Dedifferentiated amniotic fluid mesenchymal stem cell (primary cell): ENCODE measurements at regions not wholly inside any gene's neighbourhood (a gene's known extent, or its start where the extent isn't known, plus 50 kb on each side); places are given as distances from the start of the nearest gene placed in this dataset.

Source experiments
- DNase-seq: peaks from one replicate; pipeline ENCODE4 v3.0.0-alpha.2; 2016; ENCODE audit errors: extremely low spot score

DNA sequence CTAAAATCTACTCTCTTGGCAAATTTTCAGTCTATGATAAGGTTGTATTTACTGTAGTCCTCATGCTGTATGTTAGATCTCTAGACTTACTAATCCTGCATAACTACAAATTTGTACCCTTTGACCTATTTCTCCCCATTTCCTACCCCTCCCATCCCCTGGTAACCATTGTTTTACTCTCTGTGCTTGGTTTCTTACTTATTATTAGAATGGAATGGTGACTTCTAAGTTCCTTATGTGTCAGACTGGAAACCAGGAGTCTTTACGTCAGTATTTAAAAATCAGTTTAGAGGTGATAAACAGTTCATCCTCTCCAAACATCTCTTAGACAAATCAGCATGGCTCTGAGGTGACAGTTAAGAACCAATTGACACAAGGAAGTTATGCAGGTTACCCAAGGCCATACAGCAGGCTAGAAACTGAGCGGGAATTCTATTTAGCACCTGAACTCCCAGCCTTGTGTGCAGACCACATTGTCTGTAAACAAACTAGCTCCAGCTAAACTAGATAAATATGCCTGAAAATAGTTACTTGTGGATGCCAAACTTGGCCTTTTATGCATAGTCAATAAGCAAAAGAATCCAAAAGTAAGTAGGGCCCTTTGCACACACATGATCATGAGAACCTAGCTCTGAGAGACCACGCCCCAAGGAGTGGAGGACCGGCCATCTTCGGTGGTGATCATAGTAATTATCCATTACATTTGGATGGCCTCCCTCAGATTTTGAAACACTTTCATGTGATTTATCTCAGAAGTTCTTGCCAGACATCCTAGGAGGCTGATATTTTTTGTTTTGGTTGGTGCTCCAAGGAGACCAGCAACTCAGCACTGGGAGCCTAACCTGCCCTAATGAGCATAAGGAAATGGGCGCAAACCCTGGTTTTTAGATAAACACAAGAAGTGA, 72.3 kb upstream of the BOC start:
- no peak for DNase-seq

- no peak for DNase-seq
Measured at GRCh38 chr3:113140876-113141275, 70.5 kb upstream of the BOC start.

- no peak for DNase-seq
Measured at GRCh38 chr3:113141543-113141942, 69.8 kb upstream of the BOC start.

DNA sequence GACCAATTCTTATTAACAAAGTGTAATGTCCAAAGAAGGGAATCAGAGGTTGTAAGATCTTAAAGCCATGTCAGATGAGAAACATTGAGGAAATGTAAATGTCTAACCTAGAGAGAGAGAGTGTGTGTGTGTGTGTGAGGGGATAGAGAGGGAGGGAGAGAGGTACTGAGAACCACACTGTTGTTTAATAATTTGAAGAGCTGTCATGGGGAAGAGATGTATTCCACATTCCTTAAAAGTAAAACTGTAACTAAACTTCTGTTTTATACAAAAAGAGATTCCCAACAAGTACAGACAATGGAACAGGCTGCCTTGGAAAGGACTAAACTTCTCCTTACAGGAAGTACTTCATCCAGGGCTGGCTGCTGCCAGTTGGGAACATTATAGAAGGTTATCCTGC, 68.9 kb upstream of the BOC start:
- no peak for DNase-seq

- DNase-seq, result no peak
Measured at GRCh38 chr3:113143353-113143752, 68.0 kb upstream of the BOC start.

GRCh38 chr3:113147681-113148261, 63.6 kb upstream of the BOC start:
- DNase-seq, result no peak

DNA sequence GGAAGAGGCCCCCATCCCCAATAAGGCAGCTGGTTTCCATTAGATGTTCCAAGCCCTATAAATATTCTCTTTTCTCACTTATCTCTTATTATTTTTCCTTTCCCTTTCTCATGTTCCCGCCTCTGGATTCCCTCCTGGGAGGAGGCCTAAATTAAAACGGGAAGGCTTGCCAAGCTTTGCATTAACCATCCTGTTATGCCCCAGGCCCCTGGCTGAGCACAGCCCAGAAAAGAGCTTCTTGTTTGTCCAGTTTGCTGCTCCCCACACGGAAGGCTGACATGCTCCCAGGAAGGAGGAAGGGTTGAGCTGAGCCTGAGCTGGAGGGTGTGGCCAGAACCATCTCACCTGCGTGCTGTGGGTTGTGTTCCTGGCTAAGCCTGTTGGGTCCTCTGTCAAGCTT, 63.1 kb upstream of the BOC start:
- DNase-seq, result no peak

GRCh38 chr3:113150250-113150649, 61.1 kb upstream of the BOC start:
- no peak for DNase-seq

- no peak for DNase-seq
Measured at GRCh38 chr3:113151461-113152031, 59.8 kb upstream of the BOC start.

- DNase-seq, result no peak
Measured at GRCh38 chr3:113152849-113153248, 58.5 kb upstream of the BOC start.

DNA sequence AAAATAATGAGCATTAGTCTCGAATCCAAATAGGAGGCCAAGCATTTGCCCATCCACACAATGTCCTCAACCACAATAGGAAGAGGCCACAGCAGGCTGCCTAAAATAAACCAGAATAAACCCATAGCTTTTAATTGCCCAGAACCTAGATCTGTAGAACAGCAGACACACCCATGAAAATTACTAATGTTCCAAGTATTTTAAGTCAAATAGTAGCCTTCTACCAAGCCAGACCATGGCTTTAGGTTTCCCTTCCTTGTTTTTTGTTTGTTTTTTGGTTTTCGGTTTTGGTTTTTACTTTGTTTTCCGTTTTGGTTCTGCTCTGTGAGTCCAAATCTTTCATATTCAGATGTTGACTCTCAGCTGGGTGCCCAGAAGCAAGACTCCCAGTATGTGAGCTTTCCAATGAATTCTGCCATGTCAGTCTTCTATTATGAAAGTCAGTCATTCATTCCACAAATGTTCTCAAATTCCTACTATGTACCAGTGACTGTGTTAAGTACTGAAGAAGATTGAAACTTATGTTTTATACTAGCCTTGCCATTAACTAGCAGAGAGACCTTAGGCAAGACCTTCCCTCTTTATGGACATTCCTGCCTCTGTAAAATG, 57.8 kb upstream of the BOC start:
- DNase-seq, result no peak

GRCh38 chr3:113156816-113157333, 54.5 kb upstream of the BOC start:
- no peak for DNase-seq

DNA sequence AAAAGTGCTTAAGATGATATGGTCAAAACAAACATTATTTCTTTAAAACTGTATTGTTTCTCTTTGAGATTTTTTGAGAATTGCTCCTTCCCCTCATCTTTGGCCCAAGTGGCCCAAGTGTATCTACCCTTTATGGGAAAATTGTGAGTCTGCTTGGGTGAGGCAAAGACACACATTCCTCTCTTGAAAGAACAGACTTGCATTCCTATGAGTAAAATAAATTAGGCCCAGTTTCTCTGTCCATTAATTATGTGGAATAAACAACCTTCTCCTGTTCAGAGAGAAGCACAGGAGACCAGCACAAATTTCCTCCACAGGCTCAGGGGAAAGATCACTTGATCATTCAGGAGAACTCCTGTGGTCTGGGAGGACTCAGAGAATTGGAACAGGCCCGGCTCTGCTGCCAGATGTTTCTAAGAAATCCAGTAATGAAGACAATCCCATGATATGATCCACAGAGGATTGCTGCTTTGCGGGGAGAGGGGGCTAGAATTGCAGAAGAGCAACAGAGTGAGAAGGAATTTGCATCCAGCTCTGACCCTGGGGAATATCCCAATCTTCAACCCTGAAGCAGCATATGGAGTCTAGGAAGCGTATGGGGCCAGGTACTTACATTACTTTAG, 53.8 kb upstream of the BOC start:
- peak; percentile 37 for DNase-seq

DNA sequence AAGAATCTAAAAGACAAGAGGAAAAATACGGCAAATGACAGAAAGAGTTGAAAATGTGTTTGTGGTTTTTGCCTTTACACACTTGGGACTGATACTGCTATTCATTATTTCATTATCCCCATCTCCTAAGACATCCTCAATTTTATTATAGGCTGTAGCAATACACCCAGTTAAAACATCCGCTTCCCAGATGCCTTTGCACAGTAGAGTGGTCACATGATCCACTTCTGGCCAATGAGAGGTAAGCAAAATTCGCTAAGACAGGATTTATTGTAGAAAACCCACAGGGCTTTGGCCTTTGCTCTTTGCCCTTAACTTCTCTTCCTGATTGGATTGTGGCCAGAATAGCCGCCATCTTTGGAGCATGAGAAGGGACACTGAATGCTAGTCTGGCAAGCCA, 53.2 kb upstream of the BOC start:
- no peak for DNase-seq
